ENCODE measurements at regions not wholly inside any gene's neighbourhood (a gene's known extent, or its start where the extent isn't known, plus 50 kb on each side); places are given as distances from the start of the nearest gene placed in this dataset.

DNA sequence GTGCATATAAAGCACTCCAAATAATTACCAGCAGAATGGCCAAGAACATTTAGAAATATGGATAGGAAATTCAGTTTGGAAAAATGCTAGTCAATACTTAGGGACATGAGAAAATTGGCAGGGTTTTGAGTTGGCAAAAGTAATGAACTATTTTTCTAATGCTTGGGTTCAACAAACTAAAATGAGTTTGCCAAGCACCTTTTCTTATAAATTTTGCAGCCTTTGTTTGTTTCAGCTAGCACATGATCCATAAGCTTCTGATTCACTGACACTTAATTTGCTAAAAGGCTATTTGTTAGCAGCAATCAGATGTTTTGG is 324.8 kb downstream of the QKI start:
- no peaks in the 10 kb centered on the region for H3K9me3 ChIP-seq
- H3K4me3 ChIP-seq: no peak overlapping the region
- H3K4me1 ChIP-seq: peaks cover 0 to 20% (median 0%) of the 10 kb centered on the region in 3 donors
- no peaks in the 10 kb centered on the region for H3K36me3 ChIP-seq
- H3K27ac ChIP-seq: no peak overlapping the region
- TF ChIP-seq POLR2AphosphoS5 (IDR thresholded peaks at IDR 0.05) (no peak), EP300 (IDR thresholded peaks at IDR 0.05) (no peak), POLR2A (IDR thresholded peaks at IDR 0.05) (no peak)
- TF ChIP-seq, protein P1, sequence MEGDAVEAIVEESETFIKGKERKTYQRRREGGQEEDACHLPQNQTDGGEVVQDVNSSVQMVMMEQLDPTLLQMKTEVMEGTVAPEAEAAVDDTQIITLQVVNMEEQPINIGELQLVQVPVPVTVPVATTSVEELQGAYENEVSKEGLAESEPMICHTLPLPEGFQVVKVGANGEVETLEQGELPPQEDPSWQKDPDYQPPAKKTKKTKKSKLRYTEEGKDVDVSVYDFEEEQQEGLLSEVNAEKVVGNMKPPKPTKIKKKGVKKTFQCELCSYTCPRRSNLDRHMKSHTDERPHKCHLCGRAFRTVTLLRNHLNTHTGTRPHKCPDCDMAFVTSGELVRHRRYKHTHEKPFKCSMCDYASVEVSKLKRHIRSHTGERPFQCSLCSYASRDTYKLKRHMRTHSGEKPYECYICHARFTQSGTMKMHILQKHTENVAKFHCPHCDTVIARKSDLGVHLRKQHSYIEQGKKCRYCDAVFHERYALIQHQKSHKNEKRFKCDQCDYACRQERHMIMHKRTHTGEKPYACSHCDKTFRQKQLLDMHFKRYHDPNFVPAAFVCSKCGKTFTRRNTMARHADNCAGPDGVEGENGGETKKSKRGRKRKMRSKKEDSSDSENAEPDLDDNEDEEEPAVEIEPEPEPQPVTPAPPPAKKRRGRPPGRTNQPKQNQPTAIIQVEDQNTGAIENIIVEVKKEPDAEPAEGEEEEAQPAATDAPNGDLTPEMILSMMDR (IDR thresholded peaks at IDR 0.05): no peak
- no peak for ATAC-seq
- no peaks in the 10 kb centered on the region for H3K27me3 ChIP-seq

DNA sequence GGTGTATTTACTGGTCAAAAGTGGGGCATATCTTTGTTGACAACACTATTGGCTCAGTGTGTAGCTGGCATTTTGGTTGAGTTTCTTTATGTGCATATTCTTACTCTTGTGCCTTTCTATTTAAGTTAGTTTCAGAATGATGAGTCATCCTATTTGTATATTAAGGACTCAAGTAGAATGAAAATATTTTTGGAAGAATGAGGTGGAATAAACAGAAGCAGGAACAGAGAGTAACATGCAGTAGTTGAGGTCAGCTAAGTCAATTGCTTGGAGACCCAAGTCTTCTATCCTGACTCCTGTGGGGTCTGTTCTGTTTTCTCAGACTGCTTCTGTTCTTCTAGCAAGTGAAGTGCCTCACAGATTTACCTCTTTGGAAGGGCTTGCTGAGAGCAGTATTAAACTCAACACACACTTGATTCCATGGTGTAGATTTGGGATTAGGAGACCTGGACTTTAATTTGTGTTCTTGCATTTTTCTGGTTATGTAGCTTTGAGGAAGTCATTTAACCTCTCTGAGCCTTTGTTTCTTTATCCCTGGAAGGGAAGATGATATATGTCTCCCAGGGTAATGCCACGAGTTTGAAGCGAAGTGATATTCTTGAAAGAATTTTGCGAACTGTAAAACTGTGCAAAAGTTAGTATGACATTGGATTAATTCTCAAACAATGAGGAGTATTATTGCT is 324.3 kb downstream of the QKI start:
- no peaks in the 10 kb centered on the region for H3K27me3 ChIP-seq
- WGBS, 2 donors (ENCODE audit: low coverage in 1 of 2): 43 to 51% methylated on average over 3 of the region's 3 CpGs
- no peaks in the 10 kb centered on the region for H3K36me3 ChIP-seq
- no peaks in the 10 kb centered on the region for H3K9me3 ChIP-seq
- TF ChIP-seq POLR2AphosphoS5 (IDR thresholded peaks at IDR 0.05) (no peak), POLR2A (IDR thresholded peaks at IDR 0.05) (no peak)
- TF ChIP-seq, protein P1 (IDR thresholded peaks at IDR 0.05): no peak
- H3K27ac ChIP-seq: no peak overlapping the region
- ATAC-seq: no peak
- no peak overlapping the region for H3K4me3 ChIP-seq
- H3K4me1 ChIP-seq: peaks cover 0 to 20% (median 0%) of the 10 kb centered on the region in 3 donors

DNA sequence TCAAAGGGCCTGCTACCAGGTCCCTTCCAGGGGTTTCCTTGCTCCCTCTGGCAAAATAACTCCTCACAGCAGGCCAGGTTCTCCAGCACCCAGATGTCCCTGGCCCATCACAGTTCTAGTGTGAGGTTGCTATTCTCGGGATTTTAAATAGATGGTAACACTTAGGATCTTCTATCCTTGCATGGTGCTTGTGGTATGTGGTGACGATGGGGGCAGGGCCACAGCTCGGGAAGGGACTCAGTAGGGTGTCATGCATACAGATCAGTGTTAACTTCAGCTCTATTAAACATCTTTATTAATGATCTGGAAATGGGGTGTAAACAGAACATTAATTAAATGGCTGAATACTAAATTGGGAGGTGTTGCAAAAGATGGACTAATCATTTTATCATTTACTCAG is 323.8 kb downstream of the QKI start:
- Histone ChIP-seq H3K9me3 (no peaks in the 10 kb centered on the region), H3K4me3 (no peak overlapping the region), H3K27ac (no peak overlapping the region), H3K27me3 (no peaks in the 10 kb centered on the region), H3K4me1 (peaks cover 0 to 20% (median 0%) of the 10 kb centered on the region in 3 donors), H3K36me3 (no peaks in the 10 kb centered on the region)
- TF ChIP-seq, protein P1 (IDR thresholded peaks at IDR 0.05): no peak
- no peak for TF ChIP-seq POLR2A (IDR thresholded peaks at IDR 0.05)
- no peak for TF ChIP-seq POLR2AphosphoS5 (IDR thresholded peaks at IDR 0.05)
- TF ChIP-seq EP300 (IDR thresholded peaks at IDR 0.05): no peak
- 81 to 97% methylated on average over 2 to 3 of the region's 3 CpGs for WGBS, 2 donors (ENCODE audit: low coverage in 1 of 2)
- ATAC-seq: no peak

DNA sequence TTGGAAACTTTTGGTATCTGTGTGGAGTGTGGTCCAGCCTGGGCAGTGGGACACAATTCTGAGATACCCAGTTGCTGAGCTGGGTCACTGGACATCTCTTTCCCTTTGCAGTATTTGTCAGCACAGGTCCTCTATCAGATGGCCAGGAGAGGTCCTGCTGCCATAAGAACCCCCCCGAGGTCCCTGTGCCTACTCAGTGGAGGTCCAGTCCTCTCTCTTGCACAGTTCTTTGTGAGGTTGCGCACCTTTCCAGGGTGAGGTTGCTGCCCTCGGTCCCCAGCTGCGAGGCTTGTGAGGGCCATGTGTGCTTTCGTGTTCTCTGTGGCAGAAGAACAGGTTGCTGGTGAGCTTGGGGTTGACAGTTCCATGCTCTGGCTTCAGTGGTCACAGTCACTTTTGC is 320.6 kb downstream of the QKI start:
- no peaks in the 10 kb centered on the region for H3K27me3 ChIP-seq

DNA sequence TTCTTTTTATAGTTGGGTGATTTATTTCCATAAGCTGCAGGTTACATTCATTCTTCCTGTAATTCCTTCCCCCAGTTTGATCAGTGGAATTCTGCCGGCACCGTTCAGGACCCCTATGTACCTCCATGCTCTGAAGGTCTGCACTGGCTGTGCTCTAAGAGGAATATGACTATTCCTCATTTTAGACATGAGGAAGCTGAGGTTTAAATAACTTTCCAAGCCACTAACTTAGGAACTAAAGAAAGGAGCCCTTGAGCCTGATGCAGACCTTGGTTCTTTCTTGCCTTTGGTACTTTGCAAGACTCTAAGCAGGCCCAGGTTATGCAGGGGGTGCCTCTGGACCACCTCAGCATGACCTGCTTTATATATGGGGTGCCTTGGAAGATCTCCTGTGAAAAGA is 318.5 kb downstream of the QKI start:
- no peaks in the 10 kb centered on the region for H3K36me3 ChIP-seq
- TF ChIP-seq EP300 (IDR thresholded peaks at IDR 0.05) (no peak), POLR2A (IDR thresholded peaks at IDR 0.05) (no peak)
- TF ChIP-seq, protein P1 (IDR thresholded peaks at IDR 0.05): no peak
- H3K27me3 ChIP-seq: no peaks in the 10 kb centered on the region
- WGBS, 2 donors (ENCODE audit: low coverage in 1 of 2): 46 to 61% methylated on average over 2 of the region's 2 CpGs
- H3K4me1 ChIP-seq: peaks cover 0 to 11% (median 0%) of the 10 kb centered on the region in 3 donors
- no peaks in the 10 kb centered on the region for H3K9me3 ChIP-seq
- H3K27ac ChIP-seq: no peak overlapping the region
- ATAC-seq: no peak
- H3K4me3 ChIP-seq: no peak overlapping the region

More for the DNA sequence above, 320.6 kb downstream of the QKI start:
- H3K27ac ChIP-seq: no peak overlapping the region
- TF ChIP-seq, protein P1 (IDR thresholded peaks at IDR 0.05): no peak
- TF ChIP-seq POLR2A (IDR thresholded peaks at IDR 0.05) (no peak), EP300 (IDR thresholded peaks at IDR 0.05) (no peak), POLR2AphosphoS5 (IDR thresholded peaks at IDR 0.05) (no peak)
- peaks cover 0 to 30% (median 0%) of the 10 kb centered on the region in 3 donors for H3K4me1 ChIP-seq
- H3K4me3 ChIP-seq: no peak overlapping the region
- no peaks in the 10 kb centered on the region for H3K9me3 ChIP-seq
- WGBS, 2 donors (ENCODE audit: low coverage in 1 of 2): no CpG with 5 or more reads among the region's 5 CpGs
- no peak for ATAC-seq
- no peaks in the 10 kb centered on the region for H3K36me3 ChIP-seq
